SK-N-MC (cell line): ENCODE measurements at regions not wholly inside any gene's neighbourhood (a gene's known extent, or its start where the extent isn't known, plus 50 kb on each side); places are given as distances from the start of the nearest gene placed in this dataset.
"Not testable (repeated sequence)": the region's sequence is repeated elsewhere in the genome, so short reads cannot be mapped to it uniquely, and the experiment has no call there.

ENCODE experiments used
- DNase-seq: peaks from one replicate; pipeline ENCODE4 v3.0.0-alpha.2; 2011; ENCODE audit warnings: low read depth, low spot score
- H3K27ac ChIP-seq: fragments of 200-600 bp; sonication (generic); 2 replicates; pipeline ENCODE4 v1.5.1; 2016; ENCODE audit warnings: mixed run types
- H3K36me3 ChIP-seq: fragments of 200-600 bp; sonication (generic); 2 replicates; pipeline ENCODE4 v1.6.1; 2017; ENCODE audit warnings: antibody characterized with exemption, low read length, mixed read lengths; ENCODE audit not compliant: insufficient read depth
- H3K4me3 ChIP-seq: fragments of 200-600 bp; sonication (generic); 2 replicates; pipeline ENCODE4 v1.5.1; 2016
- H3K9ac ChIP-seq: fragments of 200-600 bp; sonication (generic); 2 replicates; pipeline ENCODE4 v1.8.0; 2017; ENCODE audit warnings: mixed run types, mixed read lengths; ENCODE audit not compliant: insufficient read length
- H3K9me3 ChIP-seq: fragments of 200-600 bp; sonication (generic); 2 replicates; pipeline ENCODE4 v1.6.1; 2017; ENCODE audit warnings: low read depth, mild to moderate bottlenecking, antibody characterized with exemption, low read length, moderate library complexity, mixed read lengths
- EZH2 ChIP-seq: fragments of 200-600 bp; sonication (generic); IDR thresholded peaks from one replicate; pipeline ENCODE4 v1.6.1; 2017; ENCODE audit warnings: antibody characterized with exemption
- FOXP2 ChIP-seq: optimal IDR thresholded peaks from 2 replicates; pipeline ENCODE3; 2011; ENCODE audit warnings: mild to moderate bottlenecking, moderate library complexity; ENCODE audit not compliant: insufficient read depth; ENCODE audit errors: extremely low read length, control extremely low read depth
- POLR2AphosphoS5 ChIP-seq: IDR thresholded peaks from 2 replicates; pipeline ENCODE4 v1.6.1; 2012; ENCODE audit warnings: mild to moderate bottlenecking, low read depth, low read length, borderline replicate concordance

DNA sequence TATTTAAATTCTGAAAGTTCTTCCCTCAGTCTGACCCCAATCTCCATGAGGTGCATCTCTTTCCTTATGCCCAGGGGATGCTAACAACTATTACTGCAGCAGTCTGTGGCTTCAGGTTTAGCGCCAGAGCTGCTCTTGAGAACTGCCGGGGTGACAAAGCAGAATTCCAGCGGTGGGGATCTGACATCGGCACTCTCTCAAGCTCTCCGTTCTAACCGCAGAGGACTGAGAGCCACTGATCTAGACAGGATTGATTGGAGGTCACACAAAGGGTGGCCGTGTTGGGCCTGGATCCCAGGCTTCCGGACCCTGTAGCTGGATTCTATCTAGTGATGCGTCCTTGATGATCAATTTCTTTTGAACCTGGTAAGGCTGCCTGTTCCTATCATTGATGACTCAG lies 155.6 kb upstream of the TMEM132C start:
- Histone ChIP-seq H3K27ac (no peak overlapping the region), H3K9ac (no peak overlapping the region), H3K4me3 (no peak overlapping the region), H3K9me3 (no peaks in the 10 kb centered on the region), H3K36me3 (no peaks in the 10 kb centered on the region)
- DNase-seq = no peak
- no peak for TF ChIP-seq POLR2AphosphoS5
- TF ChIP-seq FOXP2 = no peak
- TF ChIP-seq EZH2 = no peak

DNA sequence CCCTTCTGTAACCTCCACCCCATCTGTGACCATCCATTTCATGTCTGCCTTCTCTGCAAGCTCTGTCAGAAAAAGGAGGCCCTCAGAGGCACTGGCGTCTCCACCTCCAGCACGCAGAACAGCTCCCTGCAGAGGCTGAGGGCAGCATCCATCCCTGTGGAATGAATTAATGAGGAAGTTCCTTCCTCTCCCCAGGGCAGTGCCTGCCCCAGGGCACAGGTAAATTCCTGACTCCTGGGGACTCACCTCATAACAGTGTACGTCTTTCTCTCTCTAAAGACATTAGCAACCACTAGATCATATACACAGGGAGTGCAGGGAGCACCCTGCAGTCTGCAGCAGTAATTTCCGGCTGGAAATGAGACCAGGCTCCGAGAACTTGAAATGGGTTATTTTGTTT lies 155.0 kb upstream of the TMEM132C start:
- TF ChIP-seq EZH2 = no peak
- TF ChIP-seq POLR2AphosphoS5 = no peak
- TF ChIP-seq FOXP2 = no peak
- no peak for DNase-seq

GRCh38 chr12:128113250-128113649 lies 153.7 kb upstream of the TMEM132C start:
- not testable (repeated sequence) for H3K36me3 ChIP-seq, H3K4me3 ChIP-seq, DNase-seq, H3K27ac ChIP-seq, H3K9ac ChIP-seq, H3K9me3 ChIP-seq

More for the DNA sequence above, 155.0 kb upstream of the TMEM132C start:
- no peak overlapping the region for H3K27ac ChIP-seq
- no peak overlapping the region for H3K9ac ChIP-seq
- H3K9me3 ChIP-seq = no peaks in the 10 kb centered on the region
- no peak overlapping the region for H3K4me3 ChIP-seq
- no peaks in the 10 kb centered on the region for H3K36me3 ChIP-seq

GRCh38 chr12:128114485-128114884 lies 152.5 kb upstream of the TMEM132C start:
- no peak overlapping the region for H3K4me3 ChIP-seq
- no peak overlapping the region for H3K27ac ChIP-seq
- no peaks in the 10 kb centered on the region for H3K36me3 ChIP-seq
- no peaks in the 10 kb centered on the region for H3K9me3 ChIP-seq
- no peak overlapping the region for H3K9ac ChIP-seq
- no peak for DNase-seq
- TF ChIP-seq POLR2AphosphoS5 (no peak), EZH2 (no peak), FOXP2 (no peak)

DNA sequence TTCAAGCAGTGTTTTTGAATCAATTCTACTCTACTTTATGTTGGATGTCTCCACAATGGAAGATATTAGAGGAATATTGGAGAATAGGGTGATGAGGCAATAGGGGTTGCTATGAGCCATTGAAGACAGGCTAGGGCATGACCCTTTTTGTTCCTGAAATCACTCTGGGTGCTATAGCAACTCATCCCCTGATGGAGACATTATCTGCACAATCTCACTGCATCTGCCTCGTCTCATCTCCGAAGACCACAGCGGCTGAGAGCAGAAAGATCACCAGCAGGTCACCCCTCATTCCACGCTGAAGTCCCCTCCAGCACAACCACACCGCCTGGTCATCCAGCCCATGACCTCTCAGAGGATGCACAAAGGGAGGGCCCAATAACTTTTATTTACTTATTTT lies 150.4 kb upstream of the TMEM132C start:
- no peak for DNase-seq

DNA sequence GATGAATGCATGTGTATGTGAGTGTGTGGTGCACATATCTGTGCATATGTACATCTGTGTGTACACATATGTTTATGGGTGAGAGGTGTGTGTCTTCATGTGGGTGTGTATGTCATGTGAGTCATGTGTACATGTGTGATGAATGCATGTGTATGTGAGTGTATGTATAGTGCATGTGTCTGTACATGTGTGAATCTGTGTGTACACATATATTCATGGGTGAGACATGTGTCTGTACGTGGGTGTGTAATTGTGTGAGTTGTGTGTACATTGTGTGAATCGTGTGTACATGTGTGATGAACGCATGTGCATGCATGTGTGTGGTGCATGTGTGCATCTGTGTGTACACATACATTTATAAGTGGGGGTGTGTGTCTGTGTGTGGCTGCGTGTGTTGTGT lies 146.9 kb upstream of the TMEM132C start:
- no peaks in the 10 kb centered on the region for H3K36me3 ChIP-seq
- TF ChIP-seq FOXP2 (no peak), POLR2AphosphoS5 (no peak), EZH2 (no peak)
- no peak overlapping the region for H3K9ac ChIP-seq
- no peaks in the 10 kb centered on the region for H3K9me3 ChIP-seq
- no peak overlapping the region for H3K4me3 ChIP-seq
- no peak overlapping the region for H3K27ac ChIP-seq
- no peak for DNase-seq

More for the DNA sequence above, 150.4 kb upstream of the TMEM132C start:
- Histone ChIP-seq H3K9me3 (no peaks in the 10 kb centered on the region), H3K4me3 (no peak overlapping the region), H3K27ac (no peak overlapping the region), H3K36me3 (no peaks in the 10 kb centered on the region), H3K9ac (no peak overlapping the region)
- TF ChIP-seq POLR2AphosphoS5 (no peak), FOXP2 (no peak), EZH2 (no peak)

- TF ChIP-seq FOXP2 (no peak), EZH2 (no peak), POLR2AphosphoS5 (no peak)
- Histone ChIP-seq H3K9ac (no peak overlapping the region), H3K9me3 (no peaks in the 10 kb centered on the region), H3K36me3 (no peaks in the 10 kb centered on the region), H3K27ac (no peak overlapping the region), H3K4me3 (no peak overlapping the region)
- DNase-seq = no peak
These were observed 145.5 kb upstream of the TMEM132C start for GRCh38 chr12:128121424-128121823.

DNA sequence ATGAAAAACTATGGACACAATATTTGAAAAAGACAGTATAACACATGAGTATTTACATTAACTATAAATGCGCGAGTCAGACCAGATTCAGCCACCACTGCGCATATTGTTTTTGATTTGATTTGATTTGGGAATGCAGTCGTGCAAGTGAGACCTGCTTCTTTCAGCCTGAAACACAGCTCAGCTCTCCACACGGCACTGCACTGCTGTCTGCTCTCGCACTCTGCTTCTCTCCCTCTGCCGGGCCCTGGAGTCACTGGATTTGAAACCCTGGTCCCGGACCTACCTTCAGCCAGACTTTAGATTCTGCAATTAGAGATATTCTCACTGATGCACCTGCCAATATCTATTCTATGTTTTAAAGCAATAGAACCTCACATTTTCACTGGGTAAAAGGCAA lies 143.9 kb upstream of the TMEM132C start:
- no peak for TF ChIP-seq POLR2AphosphoS5
- no peak for TF ChIP-seq EZH2
- TF ChIP-seq FOXP2 = no peak
- H3K4me3 ChIP-seq = no peak overlapping the region
- DNase-seq = no peak
- no peaks in the 10 kb centered on the region for H3K36me3 ChIP-seq
- no peak overlapping the region for H3K9ac ChIP-seq
- no peaks in the 10 kb centered on the region for H3K9me3 ChIP-seq
- no peak overlapping the region for H3K27ac ChIP-seq

GRCh38 chr12:128131955-128132354 lies 135.0 kb upstream of the TMEM132C start:
- TF ChIP-seq POLR2AphosphoS5 = no peak
- no peak for TF ChIP-seq EZH2
- no peak for TF ChIP-seq FOXP2
- H3K36me3 ChIP-seq = no peaks in the 10 kb centered on the region
- H3K4me3 ChIP-seq = no peak overlapping the region
- no peak overlapping the region for H3K9ac ChIP-seq
- DNase-seq = no peak
- H3K27ac ChIP-seq = no peak overlapping the region
- H3K9me3 ChIP-seq = no peaks in the 10 kb centered on the region
